HepG2 (cell line): ENCODE measurements at regions not wholly inside any gene's neighbourhood (a gene's known extent, or its start where the extent isn't known, plus 50 kb on each side); places are given as distances from the start of the nearest gene placed in this dataset.

Experiments used
- ATAC-seq: fragments of 200-7000 bp; cut with Tn5 transposase; 3 replicates; pipeline ENCODE4 v1.9.1; 2020; ENCODE audit warnings: mild to moderate bottlenecking, moderate library complexity
- BruUV-seq: library from RNA; stranded (reverse); fragments of 400-500 nt; replicated peaks from 2 replicates; lab custom pipeline; 2021; lab: Mats Ljungman, UMichigan
- CTCF ChIA-PET: fragments of 300-600 bp; formaldehyde crosslinking; extraction: SDS; loops from one replicate; lab custom pipeline; 2021; ENCODE audit warnings: low total read pairs, inconsistent platforms, low intra/inter-chr PET ratio; lab: Yijun Ruan, JAX
- POLR2A ChIA-PET: fragments of 350-600 bp; sonication (Branson Sonifier 250); formaldehyde crosslinking; loops from one replicate; lab custom pipeline; 2020; ENCODE audit warnings: antibody characterized with exemption, inconsistent platforms; lab: Yijun Ruan, JAX
- DNase-seq: peaks from one replicate; pipeline ENCODE4 v3.0.0-alpha.2; 2015; ENCODE audit warnings: low spot score
- FAIRE-seq: peaks from 3 replicates; lab custom pipeline; 2011; peaks lifted over from hg19 to GRCh38; lab: Jason Lieb, UNC
- H2AFZ ChIP-seq: one replicate; pipeline ENCODE4 v1.6.1; 2011; ENCODE audit warnings: low read length, inconsistent platforms
- H3K27ac ChIP-seq: fragments of 300-600 bp; 3 replicates; pipeline ENCODE4 v1.8.0; 2011; ENCODE audit warnings: mixed run types, mild to moderate bottlenecking, mixed read lengths, low read length, inconsistent platforms; ENCODE audit not compliant: insufficient read depth; ENCODE audit errors: extremely low read length
- H3K27me3 ChIP-seq, 2 experiments: fragments of 200-600 bp in 1 of 2; 2 replicates in 1 of 2; 3 replicates in 1 of 2; pipeline versions ENCODE4 v1.6.0 to v1.8.0; 2011; ENCODE audit warnings: low read length in 2 of 2, mild to moderate bottlenecking in 2 of 2, moderate library complexity in 2 of 2, inconsistent platforms in 1 of 2; ENCODE audit not compliant: insufficient read depth in 2 of 2, control insufficient read depth in 1 of 2
- H3K36me3 ChIP-seq, 2 experiments: fragments of 200-600 bp in 1 of 2; replicated peaks in 1 of 2; 2 replicates in 1 of 2; 3 replicates in 1 of 2; pipeline versions ENCODE4 v1.5.1 to v1.8.0; 2011; ENCODE audit warnings: low read length in 2 of 2, inconsistent platforms in 1 of 2; ENCODE audit not compliant: insufficient read depth in 2 of 2, control insufficient read depth in 1 of 2
- H3K4me1 ChIP-seq: 2 replicates; pipeline ENCODE4 v1.5.1; 2012; ENCODE audit warnings: low read length, inconsistent platforms; ENCODE audit not compliant: insufficient read depth
- H3K4me2 ChIP-seq: 2 replicates; pipeline ENCODE4 v1.6.0; 2011; ENCODE audit warnings: low read depth, low read length, inconsistent platforms
- H3K4me3 ChIP-seq, 3 experiments: fragments of 200-600 bp in 1 of 3; sonication (generic), shearing (Covaris generic) in 1 of 3; replicated peaks in 1 of 3; 2 replicates each; pipeline ENCODE4 v1.5.1; 2011 to 2016; ENCODE audit warnings: low read length in 3 of 3, inconsistent platforms in 2 of 3, low read depth in 2 of 3, mild to moderate bottlenecking in 2 of 3, control low read depth in 1 of 3, mixed read lengths in 1 of 3; ENCODE audit not compliant: insufficient read depth in 1 of 3
- H3K79me2 ChIP-seq: one replicate; pipeline ENCODE4 v1.6.1; 2011; ENCODE audit warnings: low read length, inconsistent platforms; ENCODE audit not compliant: insufficient read depth
- H3K9ac ChIP-seq: 2 replicates; pipeline ENCODE4 v1.6.0; 2011; ENCODE audit warnings: mild to moderate bottlenecking, low read depth, low read length, inconsistent platforms; ENCODE audit not compliant: insufficient read depth
- H3K9me3 ChIP-seq: 2 replicates; pipeline ENCODE4 v1.5.1; 2012; ENCODE audit warnings: mild to moderate bottlenecking, low read length
- H4K20me1 ChIP-seq: 2 replicates; pipeline ENCODE4 v1.6.0; 2011; ENCODE audit warnings: inconsistent platforms, mild to moderate bottlenecking, low read length, moderate library complexity; ENCODE audit not compliant: insufficient read depth
- ARHGAP35 ChIP-seq: sonication (generic); formaldehyde crosslinking; IDR thresholded peaks from 2 replicates; pipeline ENCODE4 v1.9.0; 2022; ENCODE audit warnings: mild to moderate bottlenecking, inconsistent platforms, moderate library complexity, missing genetic modification reagents, borderline replicate concordance
- BRD4 ChIP-seq: sonication (generic); formaldehyde crosslinking; IDR thresholded peaks from 2 replicates; pipeline ENCODE4 v1.4.0; 2020; ENCODE audit warnings: missing genetic modification reagents
- CEBPB ChIP-seq: IDR thresholded peaks from 2 replicates; pipeline ENCODE4 v1.6.1; 2011; ENCODE audit warnings: low read depth, low read length, improper control_type of control experiment, borderline replicate concordance
- CEBPZ ChIP-seq: IDR thresholded peaks from 2 replicates; pipeline ENCODE4 v1.6.1; 2012; ENCODE audit warnings: low read length, improper control_type of control experiment
- GZF1 ChIP-seq: sonication (generic); formaldehyde crosslinking; IDR thresholded peaks from 2 replicates; pipeline ENCODE4 v1.5.1; 2020; ENCODE audit warnings: mild to moderate bottlenecking, missing genetic modification reagents
- PBX2 ChIP-seq: IDR thresholded peaks from 2 replicates; pipeline ENCODE4 v1.6.1; 2016; ENCODE audit warnings: control low read depth
- PRDM4 ChIP-seq: sonication (generic); formaldehyde crosslinking; IDR thresholded peaks from 2 replicates; pipeline ENCODE4 v1.9.0; 2021; ENCODE audit warnings: missing genetic modification reagents, borderline replicate concordance
- TBX3 ChIP-seq: fragments of 450-650 bp; IDR thresholded peaks from 2 replicates; pipeline ENCODE4 v1.6.1; 2017; ENCODE audit warnings: antibody characterized with exemption, mild to moderate bottlenecking, inconsistent platforms, borderline replicate concordance
- TCF12 ChIP-seq, 2 experiments: fragments of 450-650 bp in 1 of 2; sonication (generic) in 1 of 2; formaldehyde crosslinking in 1 of 2; IDR thresholded peaks; 2 replicates each; pipeline versions ENCODE4 v1.6.1 to v1.8.0; 2017 to 2022; ENCODE audit warnings: antibody characterized with exemption in 1 of 2, mild to moderate bottlenecking in 1 of 2, missing genetic modification reagents in 1 of 2, moderate library complexity in 1 of 2
- UBTF ChIP-seq: sonication (generic); formaldehyde crosslinking; IDR thresholded peaks from 2 replicates; pipeline ENCODE4 v1.4.0; 2020; ENCODE audit warnings: mild to moderate bottlenecking, missing genetic modification reagents
- ZBTB8A ChIP-seq: sonication (generic); formaldehyde crosslinking; IDR thresholded peaks from 2 replicates; pipeline ENCODE4 v1.4.0; 2020; ENCODE audit warnings: mild to moderate bottlenecking, low read depth, missing genetic modification reagents, borderline replicate concordance
- ZNF574 ChIP-seq: sonication (generic); formaldehyde crosslinking; IDR thresholded peaks from 2 replicates; pipeline ENCODE4 v1.4.0; 2020; ENCODE audit warnings: missing genetic modification reagents
- WGBS: methylation state at CpG from one replicate; pipeline ENCODE4 v1.1.6; 2017; ENCODE audit warnings: low lambda C conversion rate; 5-methylcytosine and 5-hydroxymethylcytosine counted together
- in situ Hi-C: cut with HindIII; loops from 2 replicates; pipeline ENCODE4 v1.10.0; 2017; ENCODE audit warnings: low pct_unique_long_range_greater_than_20kb; ENCODE audit not compliant: extremely low pct_ligation_motif_present
- intact Hi-C: fragments of 100-400 bp; cut with micrococcal nuclease; formaldehyde crosslinking; loops from one replicate; pipeline ENCODE4 v1.10.0; 2022; ENCODE audit not compliant: unreplicated experiment

GRCh38 chr18:46346213-46346612 is 242.0 kb downstream of the HAUS1 start:
- no peak for FAIRE-seq
- ChIA-PET POLR2A (no interaction called here), CTCF (no interaction called here)
- Histone ChIP-seq H2AFZ (no peak overlapping the region), H3K4me1 (no peaks in the 10 kb centered on the region), H3K79me2 (no peaks in the 10 kb centered on the region), H3K4me2 (no peak overlapping the region), H3K9me3 (no peaks in the 10 kb centered on the region), H4K20me1 (no peaks in the 10 kb centered on the region), H3K36me3 (no peaks in the 10 kb centered on the region), H3K9ac (no peak overlapping the region), H3K27ac (no peak overlapping the region), H3K4me3 (no peak overlapping the region), H3K27me3 (peaks cover 3 to 32% of the 10 kb centered on the region in 2 experiments; a peak in 4 of 5 replicates)
- 19% methylated on average over 6 of the region's 6 CpGs for WGBS
- ATAC-seq: no peak
- no TSS peak for BruUV-seq
- no peak for DNase-seq
- in situ Hi-C loops: no loop called here
- intact Hi-C loops: no loop called here
- TF ChIP-seq BRD4: no peak
- TF ChIP-seq GZF1: no peak
- no peak for TF ChIP-seq TBX3
- TF ChIP-seq CEBPB: no peak
- TF ChIP-seq UBTF: no peak
- no peak for TF ChIP-seq TCF12 (IDR thresholded peaks at IDR 0.05)
- no peak for TF ChIP-seq TCF12 (CRISPR knock-in tag; IDR thresholded peaks at IDR 0.05)
- no peak for TF ChIP-seq PRDM4 (CRISPR knock-in tag)
- no peak for TF ChIP-seq ARHGAP35 (CRISPR knock-in tag)
- no peak for TF ChIP-seq CEBPZ
- TF ChIP-seq ZNF574 (CRISPR knock-in tag): no peak
- no peak for TF ChIP-seq PBX2
- no peak for TF ChIP-seq ZBTB8A (CRISPR knock-in tag)
